ENCODE measurements at regions not wholly inside any gene's neighbourhood (a gene's known extent, or its start where the extent isn't known, plus 50 kb on each side); places are given as distances from the start of the nearest gene placed in this dataset.
A peak's percentile ranks its signal among the peaks of the same experiment; 100 is the strongest.

GRCh38 chr6:150531957-150532356, 67.7 kb upstream of the PLEKHG1 start:
- DNase-seq (no peak), ATAC-seq (replicated peaks in 1 of 2) (no peak)
- no peaks in the 10 kb centered on the region for H3K36me3 Mint-ChIP-seq (ENCODE audit: insufficient read depth in 2 of 2)
- H3K27me3 Mint-ChIP-seq (ENCODE audit: low read depth), result peaks cover 25% of the 10 kb centered on the region
- no peak overlapping the region for H3K4me3 Mint-ChIP-seq
- H3K9me3 Mint-ChIP-seq, result no peaks in the 10 kb centered on the region
- no peaks in the 10 kb centered on the region for H3K4me1 Mint-ChIP-seq (ENCODE audit: low read depth)
- no peak overlapping the region for H3K27ac Mint-ChIP-seq

GRCh38 chr6:150534553-150534952, 65.1 kb upstream of the PLEKHG1 start:
- Mint-ChIP-seq H3K9me3 (peaks cover 0 to 2% of the 10 kb centered on the region in 2 donors), H3K27ac (no peak overlapping the region), H3K36me3 (ENCODE audit: insufficient read depth in 2 of 2) (peaks cover 1 to 3% of the 10 kb centered on the region in 2 donors), H3K27me3 (ENCODE audit: low read depth) (peaks cover 25% of the 10 kb centered on the region), H3K4me3 (no peak overlapping the region), H3K4me1 (ENCODE audit: low read depth) (peaks cover 6% of the 10 kb centered on the region)
- no peak for ATAC-seq (replicated peaks in 1 of 2)
- DNase-seq, result no peak

GRCh38 chr6:150535151-150535804, 64.4 kb upstream of the PLEKHG1 start:
- H3K4me1 Mint-ChIP-seq (ENCODE audit: low read depth), result peaks cover 8% of the 10 kb centered on the region
- H3K36me3 Mint-ChIP-seq (ENCODE audit: insufficient read depth in 2 of 2), result peaks cover 1 to 3% of the 10 kb centered on the region in 2 donors
- peaks cover 33% of the 10 kb centered on the region for H3K27me3 Mint-ChIP-seq (ENCODE audit: low read depth)
- DNase-seq, result no peak
- no peak overlapping the region for H3K4me3 Mint-ChIP-seq
- H3K9me3 Mint-ChIP-seq, result peaks cover 0 to 2% of the 10 kb centered on the region in 2 donors
- H3K27ac Mint-ChIP-seq, result no peak overlapping the region
- ATAC-seq (replicated peaks in 1 of 2), result no peak

GRCh38 chr6:150535818-150536220, 63.9 kb upstream of the PLEKHG1 start:
- peaks cover 35% of the 10 kb centered on the region for H3K27me3 Mint-ChIP-seq (ENCODE audit: low read depth)
- no peak overlapping the region for H3K4me3 Mint-ChIP-seq
- H3K4me1 Mint-ChIP-seq (ENCODE audit: low read depth), result peaks cover 8% of the 10 kb centered on the region
- H3K36me3 Mint-ChIP-seq (ENCODE audit: insufficient read depth in 2 of 2), result peaks cover 1 to 3% of the 10 kb centered on the region in 2 donors
- H3K9me3 Mint-ChIP-seq, result peaks cover 0 to 2% of the 10 kb centered on the region in 2 donors
- no peak overlapping the region for H3K27ac Mint-ChIP-seq
- no peak for ATAC-seq (replicated peaks in 1 of 2)
- DNase-seq, result no peak

- Mint-ChIP-seq H3K9me3 (peaks cover 0 to 2% of the 10 kb centered on the region in 2 donors), H3K36me3 (ENCODE audit: insufficient read depth in 2 of 2) (peaks cover 1 to 3% of the 10 kb centered on the region in 2 donors), H3K27ac (no peak overlapping the region), H3K4me3 (no peak overlapping the region), H3K4me1 (ENCODE audit: low read depth) (peaks cover 8% of the 10 kb centered on the region), H3K27me3 (ENCODE audit: low read depth) (peaks cover 35% of the 10 kb centered on the region)
- DNase-seq (no peak), ATAC-seq (replicated peaks in 1 of 2) (no peak)
Measured at GRCh38 chr6:150536835-150537234, 62.9 kb upstream of the PLEKHG1 start.

- Mint-ChIP-seq H3K4me3 (no peak overlapping the region), H3K4me1 (ENCODE audit: low read depth) (peaks cover 8% of the 10 kb centered on the region), H3K27ac (no peak overlapping the region), H3K27me3 (ENCODE audit: low read depth) (peaks cover 35% of the 10 kb centered on the region), H3K36me3 (ENCODE audit: insufficient read depth in 2 of 2) (peaks cover 1 to 3% of the 10 kb centered on the region in 2 donors), H3K9me3 (peaks cover 0 to 2% of the 10 kb centered on the region in 2 donors)
- DNase-seq, result no peak
- no peak for ATAC-seq (replicated peaks in 1 of 2)
Measured at GRCh38 chr6:150537491-150537890, 62.2 kb upstream of the PLEKHG1 start.

- DNase-seq (no peak), ATAC-seq (replicated peaks in 1 of 2) (no peak)
- Mint-ChIP-seq H3K36me3 (ENCODE audit: insufficient read depth in 2 of 2) (peaks cover 1 to 3% of the 10 kb centered on the region in 2 donors), H3K4me1 (ENCODE audit: low read depth) (peaks cover 8% of the 10 kb centered on the region), H3K9me3 (peaks cover 0 to 2% of the 10 kb centered on the region in 2 donors), H3K27me3 (ENCODE audit: low read depth) (peaks cover 35% of the 10 kb centered on the region), H3K4me3 (no peak overlapping the region), H3K27ac (no peak overlapping the region)
Measured at GRCh38 chr6:150537893-150538292, 61.8 kb upstream of the PLEKHG1 start.

- DNase-seq (no peak), ATAC-seq (replicated peaks in 1 of 2) (no peak)
- H3K36me3 Mint-ChIP-seq (ENCODE audit: insufficient read depth in 2 of 2), result peaks cover 1 to 3% of the 10 kb centered on the region in 2 donors
- peaks cover 41% of the 10 kb centered on the region for H3K27me3 Mint-ChIP-seq (ENCODE audit: low read depth)
- no peak overlapping the region for H3K27ac Mint-ChIP-seq
- H3K4me1 Mint-ChIP-seq (ENCODE audit: low read depth), result peaks cover 8% of the 10 kb centered on the region
- no peak overlapping the region for H3K4me3 Mint-ChIP-seq
- peaks cover 0 to 2% of the 10 kb centered on the region in 2 donors for H3K9me3 Mint-ChIP-seq
Measured at GRCh38 chr6:150539111-150539510, 60.6 kb upstream of the PLEKHG1 start.

- DNase-seq, result no peak
- peaks cover 8% of the 10 kb centered on the region for H3K4me1 Mint-ChIP-seq (ENCODE audit: low read depth)
- peaks cover 1 to 3% of the 10 kb centered on the region in 2 donors for H3K36me3 Mint-ChIP-seq (ENCODE audit: insufficient read depth in 2 of 2)
- peak in 1 of 2 donors; percentile 72 for ATAC-seq (replicated peaks in 1 of 2)
- H3K4me3 Mint-ChIP-seq, result no peak overlapping the region
- peaks cover 41% of the 10 kb centered on the region for H3K27me3 Mint-ChIP-seq (ENCODE audit: low read depth)
- peaks cover 0 to 2% of the 10 kb centered on the region in 2 donors for H3K9me3 Mint-ChIP-seq
- no peak overlapping the region for H3K27ac Mint-ChIP-seq
Measured at GRCh38 chr6:150539568-150539967, 60.1 kb upstream of the PLEKHG1 start.

- no peak overlapping the region for H3K4me3 Mint-ChIP-seq
- peaks cover 46% of the 10 kb centered on the region for H3K27me3 Mint-ChIP-seq (ENCODE audit: low read depth)
- ATAC-seq (replicated peaks in 1 of 2), result no peak
- peaks cover 8% of the 10 kb centered on the region for H3K4me1 Mint-ChIP-seq (ENCODE audit: low read depth)
- peaks cover 1 to 3% of the 10 kb centered on the region in 2 donors for H3K36me3 Mint-ChIP-seq (ENCODE audit: insufficient read depth in 2 of 2)
- H3K9me3 Mint-ChIP-seq, result peaks cover 0 to 2% of the 10 kb centered on the region in 2 donors
- no peak overlapping the region for H3K27ac Mint-ChIP-seq
- no peak for DNase-seq
Measured at GRCh38 chr6:150541576-150541975, 58.1 kb upstream of the PLEKHG1 start.

- no peak overlapping the region for H3K27ac Mint-ChIP-seq
- peaks cover 1 to 3% of the 10 kb centered on the region in 2 donors for H3K36me3 Mint-ChIP-seq (ENCODE audit: insufficient read depth in 2 of 2)
- H3K27me3 Mint-ChIP-seq (ENCODE audit: low read depth), result peaks cover 51% of the 10 kb centered on the region
- DNase-seq (no peak), ATAC-seq (replicated peaks in 1 of 2) (no peak)
- H3K4me3 Mint-ChIP-seq, result no peak overlapping the region
- peaks cover 0 to 2% of the 10 kb centered on the region in 2 donors for H3K9me3 Mint-ChIP-seq
- H3K4me1 Mint-ChIP-seq (ENCODE audit: low read depth), result peaks cover 8% of the 10 kb centered on the region
Measured at GRCh38 chr6:150543178-150543577, 56.5 kb upstream of the PLEKHG1 start.

GRCh38 chr6:150544793-150545192, 54.9 kb upstream of the PLEKHG1 start:
- Mint-ChIP-seq H3K9me3 (no peaks in the 10 kb centered on the region), H3K4me3 (no peak overlapping the region), H3K4me1 (ENCODE audit: low read depth) (no peaks in the 10 kb centered on the region), H3K36me3 (ENCODE audit: insufficient read depth in 2 of 2) (no peaks in the 10 kb centered on the region), H3K27me3 (ENCODE audit: low read depth) (peaks cover 40% of the 10 kb centered on the region), H3K27ac (no peak overlapping the region)
- DNase-seq, result no peak
- no peak for ATAC-seq (replicated peaks in 1 of 2)

- H3K27ac Mint-ChIP-seq, result no peak overlapping the region
- peaks cover 33% of the 10 kb centered on the region for H3K27me3 Mint-ChIP-seq (ENCODE audit: low read depth)
- no peaks in the 10 kb centered on the region for H3K4me1 Mint-ChIP-seq (ENCODE audit: low read depth)
- no peaks in the 10 kb centered on the region for H3K9me3 Mint-ChIP-seq
- no peak for DNase-seq
- no peaks in the 10 kb centered on the region for H3K36me3 Mint-ChIP-seq (ENCODE audit: insufficient read depth in 2 of 2)
- no peak for ATAC-seq (replicated peaks in 1 of 2)
- no peak overlapping the region for H3K4me3 Mint-ChIP-seq
Measured at GRCh38 chr6:150546457-150546856, 53.2 kb upstream of the PLEKHG1 start.
